Fibroblast of the aortic adventitia (primary cell): ENCODE measurements at regions not wholly inside any gene's neighbourhood (a gene's known extent, or its start where the extent isn't known, plus 50 kb on each side); places are given as distances from the start of the nearest gene placed in this dataset.

Experiments
- DNase-seq: peaks from one replicate; pipeline ENCODE4 v3.0.0-alpha.2; 2010; ENCODE audit warnings: low read depth
- H3K4me3 ChIP-seq: 2 replicates; pipeline ENCODE4 v1.5.1; 2011; ENCODE audit warnings: low read depth, mild to moderate bottlenecking, control low read depth, low read length, moderate library complexity
- TF ChIP-seq, protein P1 (sequence below): IDR thresholded peaks from 2 replicates; pipeline ENCODE4 v1.5.1; 2011; ENCODE audit warnings: mild to moderate bottlenecking, low read length, control low read depth, inconsistent platforms; ENCODE audit not compliant: insufficient read depth

GRCh38 chr6:22749696-22750095, 180.3 kb downstream of the HDGFL1 start:
- TF ChIP-seq, protein P1, sequence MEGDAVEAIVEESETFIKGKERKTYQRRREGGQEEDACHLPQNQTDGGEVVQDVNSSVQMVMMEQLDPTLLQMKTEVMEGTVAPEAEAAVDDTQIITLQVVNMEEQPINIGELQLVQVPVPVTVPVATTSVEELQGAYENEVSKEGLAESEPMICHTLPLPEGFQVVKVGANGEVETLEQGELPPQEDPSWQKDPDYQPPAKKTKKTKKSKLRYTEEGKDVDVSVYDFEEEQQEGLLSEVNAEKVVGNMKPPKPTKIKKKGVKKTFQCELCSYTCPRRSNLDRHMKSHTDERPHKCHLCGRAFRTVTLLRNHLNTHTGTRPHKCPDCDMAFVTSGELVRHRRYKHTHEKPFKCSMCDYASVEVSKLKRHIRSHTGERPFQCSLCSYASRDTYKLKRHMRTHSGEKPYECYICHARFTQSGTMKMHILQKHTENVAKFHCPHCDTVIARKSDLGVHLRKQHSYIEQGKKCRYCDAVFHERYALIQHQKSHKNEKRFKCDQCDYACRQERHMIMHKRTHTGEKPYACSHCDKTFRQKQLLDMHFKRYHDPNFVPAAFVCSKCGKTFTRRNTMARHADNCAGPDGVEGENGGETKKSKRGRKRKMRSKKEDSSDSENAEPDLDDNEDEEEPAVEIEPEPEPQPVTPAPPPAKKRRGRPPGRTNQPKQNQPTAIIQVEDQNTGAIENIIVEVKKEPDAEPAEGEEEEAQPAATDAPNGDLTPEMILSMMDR: no peak
- DNase-seq: no peak
- H3K4me3 ChIP-seq: no peak overlapping the region

DNA sequence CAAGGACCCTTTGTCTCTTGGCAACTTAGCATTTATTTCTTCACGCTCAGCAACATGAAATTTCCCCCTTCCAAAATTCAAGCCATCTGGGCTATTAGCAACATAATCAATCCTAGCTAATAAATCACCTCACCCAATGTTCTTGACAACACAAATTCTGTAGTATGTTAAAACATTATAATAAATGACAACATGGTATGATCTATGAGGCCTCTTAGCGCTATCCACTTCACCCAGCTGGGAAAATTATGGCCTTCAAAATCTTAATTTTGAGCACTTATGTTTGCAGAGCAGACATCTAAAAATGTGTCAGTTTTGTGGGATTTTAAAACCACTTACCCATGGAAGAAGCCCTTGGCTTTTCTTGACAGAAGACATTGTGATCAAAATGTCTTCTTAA, 181.9 kb downstream of the HDGFL1 start:
- TF ChIP-seq, protein P1: no peak
- no peak overlapping the region for H3K4me3 ChIP-seq
- DNase-seq: no peak

- no peak overlapping the region for H3K4me3 ChIP-seq
- no peak for DNase-seq
- TF ChIP-seq, protein P1: no peak
Observed at GRCh38 chr6:22752522-22752921, 183.2 kb downstream of the HDGFL1 start.

- TF ChIP-seq, protein P1: no peak
- DNase-seq: no peak
Observed at GRCh38 chr6:22754061-22754460, 184.7 kb downstream of the HDGFL1 start.

GRCh38 chr6:22755605-22756004, 186.2 kb downstream of the HDGFL1 start:
- TF ChIP-seq, protein P1: no peak
- no peak overlapping the region for H3K4me3 ChIP-seq
- DNase-seq: no peak

More at GRCh38 chr6:22754061-22754460, 184.7 kb downstream of the HDGFL1 start:
- H3K4me3 ChIP-seq: no peak overlapping the region

- TF ChIP-seq, protein P1: no peak
- H3K4me3 ChIP-seq: no peak overlapping the region
- DNase-seq: no peak
Observed at GRCh38 chr6:22756365-22756764, 187.0 kb downstream of the HDGFL1 start.

DNA sequence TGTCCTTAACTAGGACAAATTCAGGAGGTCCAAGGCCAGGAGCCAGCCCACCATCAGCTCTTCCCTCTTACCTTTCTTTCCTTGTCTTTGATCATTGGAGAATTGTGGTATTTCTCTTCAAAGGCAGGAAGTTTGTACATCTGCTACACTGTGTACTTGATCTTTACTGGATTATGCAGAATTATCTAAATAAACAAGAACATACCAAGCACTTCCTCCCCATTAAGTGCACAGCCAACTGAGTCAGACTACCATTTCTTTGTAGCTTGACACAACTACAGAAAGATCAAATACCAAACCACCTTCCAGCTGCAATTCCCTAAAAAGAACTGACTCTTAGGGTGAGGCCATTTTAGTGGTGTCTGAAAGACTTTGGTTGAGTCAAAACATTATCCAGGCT, 195.1 kb downstream of the HDGFL1 start:
- TF ChIP-seq, protein P1: no peak
- H3K4me3 ChIP-seq: no peak overlapping the region
- peak; percentile 9 for DNase-seq
